OCI-LY1 (cell line): ENCODE measurements at regions not wholly inside any gene's neighbourhood (a gene's known extent, or its start where the extent isn't known, plus 50 kb on each side); places are given as distances from the start of the nearest gene placed in this dataset.

Source experiments
- H2AFZ ChIP-seq: fragments of 200-600 bp; sonication (generic), shearing (Covaris generic); 2 replicates; pipeline ENCODE4 v1.6.0; 2014; ENCODE audit warnings: antibody characterized with exemption, mild to moderate bottlenecking, low read length
- H3F3A ChIP-seq: fragments of 200-600 bp; sonication (generic), shearing (Covaris generic); 2 replicates; pipeline ENCODE4 v1.6.0; 2014; ENCODE audit warnings: mild to moderate bottlenecking, antibody characterized with exemption, low read length, moderate library complexity; ENCODE audit not compliant: insufficient read depth
- H3K27ac ChIP-seq: fragments of 200-600 bp; sonication (generic); 2 replicates; pipeline ENCODE4 v1.5.1; 2014; ENCODE audit warnings: low read length, mixed run types, mild to moderate bottlenecking, low read depth; ENCODE audit not compliant: poor library complexity, severe bottlenecking
- H3K27me3 ChIP-seq: fragments of 200-600 bp; sonication (generic); 2 replicates; pipeline ENCODE4 v1.6.0; 2014; ENCODE audit warnings: antibody characterized with exemption, mild to moderate bottlenecking, low read length, moderate library complexity; ENCODE audit not compliant: insufficient read depth
- H3K36me3 ChIP-seq: fragments of 200-600 bp; sonication (generic); 2 replicates; pipeline ENCODE4 v1.6.1; 2014; ENCODE audit warnings: mild to moderate bottlenecking, antibody characterized with exemption, low read length, moderate library complexity, mixed read lengths; ENCODE audit not compliant: insufficient read depth
- H3K4me1 ChIP-seq: fragments of 200-600 bp; sonication (generic); 2 replicates; pipeline ENCODE4 v1.5.1; 2014; ENCODE audit warnings: mild to moderate bottlenecking, low read length, moderate library complexity; ENCODE audit not compliant: insufficient read depth, severe bottlenecking
- H3K4me2 ChIP-seq: fragments of 200-600 bp; sonication (generic), shearing (Covaris generic); 2 replicates; pipeline ENCODE4 v1.6.1; 2014; ENCODE audit warnings: low read length
- H3K4me3 ChIP-seq: fragments of 200-600 bp; sonication (generic); 2 replicates; pipeline ENCODE4 v1.5.1; 2014; ENCODE audit warnings: low read length, low read depth, mild to moderate bottlenecking, mixed read lengths; ENCODE audit not compliant: poor library complexity, severe bottlenecking
- H3K79me2 ChIP-seq: fragments of 200-600 bp; shearing (Covaris generic); 2 replicates; pipeline ENCODE4 v1.6.1; 2016; ENCODE audit warnings: mixed run types, low read length, mixed read lengths; ENCODE audit not compliant: insufficient read depth
- H3K9ac ChIP-seq: fragments of 200-600 bp; sonication (generic), shearing (Covaris generic); 2 replicates; pipeline ENCODE4 v1.6.1; 2014; ENCODE audit warnings: mild to moderate bottlenecking, low read length, mixed read lengths
- H3K9me2 ChIP-seq: fragments of 200-600 bp; sonication (generic), shearing (Covaris generic); 2 replicates; pipeline ENCODE4 v1.6.1; 2014; ENCODE audit warnings: low read depth, mild to moderate bottlenecking, low read length, mixed read lengths
- H3K9me3 ChIP-seq: fragments of 200-600 bp; shearing (Covaris generic); 2 replicates; pipeline ENCODE4 v1.6.1; 2014; ENCODE audit warnings: low read length, mixed read lengths
- H4K20me1 ChIP-seq: fragments of 200-600 bp; sonication (generic), shearing (Covaris generic); 2 replicates; pipeline ENCODE4 v1.6.0; 2016; ENCODE audit warnings: mild to moderate bottlenecking, low read length; ENCODE audit not compliant: insufficient read depth
- CTCF ChIP-seq: fragments of 200-600 bp; sonication (generic), shearing (Covaris generic); IDR thresholded peaks from 2 replicates; pipeline ENCODE4 v1.5.1; 2017; ENCODE audit warnings: mild to moderate bottlenecking, antibody characterized with exemption, low read length, moderate library complexity, mixed read lengths
- EZH2 ChIP-seq: fragments of 200-600 bp; sonication (generic), shearing (Covaris generic); IDR thresholded peaks from 2 replicates; pipeline ENCODE4 v1.8.0; 2017; ENCODE audit warnings: borderline replicate concordance, mixed run types, mild to moderate bottlenecking, antibody characterized with exemption, low read length, moderate library complexity, mixed read lengths

- Histone ChIP-seq H2AFZ (no peak overlapping the region), H3K4me2 (no peak overlapping the region), H3K79me2 (no peaks in the 10 kb centered on the region), H3K36me3 (0 out of 2 replicates have a peak, but pooled peaks cover 3% of the 10 kb centered on the region), H3K9me2 (no peaks in the 10 kb centered on the region), H3K4me3 (no peak overlapping the region), H3K27me3 (no peaks in the 10 kb centered on the region), H3K9me3 (no peaks in the 10 kb centered on the region), H3F3A (no peaks in the 10 kb centered on the region), H3K4me1 (no peaks in the 10 kb centered on the region), H3K9ac (no peak overlapping the region), H3K27ac (no peak overlapping the region), H4K20me1 (no peaks in the 10 kb centered on the region)
- no peak for TF ChIP-seq EZH2
- TF ChIP-seq CTCF: no peak
These were observed 166.5 kb upstream of the SPRY1 start for GRCh38 chr4:123230061-123230460.

DNA sequence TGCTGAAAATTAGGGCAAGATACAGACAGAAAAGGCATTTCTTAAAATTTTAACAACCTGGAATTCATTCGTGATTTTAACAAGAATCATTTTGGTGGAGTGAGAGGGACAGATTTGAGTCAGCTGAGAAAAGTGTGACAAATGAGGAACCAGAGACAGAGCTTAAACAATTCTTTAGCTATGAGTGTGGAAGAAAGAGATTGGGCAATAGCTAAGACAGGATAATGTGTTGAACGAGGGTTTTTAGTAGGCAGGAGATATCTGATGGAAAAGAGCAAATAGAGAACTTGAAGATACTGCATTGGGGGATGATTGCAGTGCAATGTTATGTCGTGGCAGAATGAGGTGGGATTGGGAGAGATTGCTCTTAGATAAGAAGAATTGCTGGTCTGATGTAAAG is 164.2 kb upstream of the SPRY1 start:
- H3F3A ChIP-seq: no peaks in the 10 kb centered on the region
- no peak overlapping the region for H3K9ac ChIP-seq
- no peaks in the 10 kb centered on the region for H3K4me1 ChIP-seq
- H4K20me1 ChIP-seq: no peaks in the 10 kb centered on the region
- no peak overlapping the region for H3K4me3 ChIP-seq
- no peak for TF ChIP-seq CTCF
- no peak for TF ChIP-seq EZH2
- H3K27me3 ChIP-seq: no peaks in the 10 kb centered on the region
- H3K9me2 ChIP-seq: no peaks in the 10 kb centered on the region
- H3K4me2 ChIP-seq: no peak overlapping the region
- no peak overlapping the region for H3K27ac ChIP-seq
- no peak overlapping the region for H2AFZ ChIP-seq
- 0 out of 2 replicates have a peak, but pooled peaks cover 3% of the 10 kb centered on the region for H3K36me3 ChIP-seq
- no peaks in the 10 kb centered on the region for H3K9me3 ChIP-seq
- no peaks in the 10 kb centered on the region for H3K79me2 ChIP-seq

- TF ChIP-seq EZH2: no peak
- H4K20me1 ChIP-seq: no peaks in the 10 kb centered on the region
- no peaks in the 10 kb centered on the region for H3K27me3 ChIP-seq
- no peaks in the 10 kb centered on the region for H3K79me2 ChIP-seq
- no peaks in the 10 kb centered on the region for H3K4me1 ChIP-seq
- H3K9me2 ChIP-seq: no peaks in the 10 kb centered on the region
- no peak overlapping the region for H3K9ac ChIP-seq
- H2AFZ ChIP-seq: no peak overlapping the region
- no peak overlapping the region for H3K4me3 ChIP-seq
- H3K9me3 ChIP-seq: no peaks in the 10 kb centered on the region
- peaks cover 3% of the 10 kb centered on the region; the same call in 1 of the 2 replicates for H3K36me3 ChIP-seq
- no peaks in the 10 kb centered on the region for H3F3A ChIP-seq
- no peak overlapping the region for H3K27ac ChIP-seq
- no peak overlapping the region for H3K4me2 ChIP-seq
These were observed 163.3 kb upstream of the SPRY1 start for GRCh38 chr4:123233136-123233768.

- H3K36me3 ChIP-seq: no peaks in the 10 kb centered on the region; the same call in 1 of the 2 replicates
- no peaks in the 10 kb centered on the region for H3K4me1 ChIP-seq
- no peak overlapping the region for H3K27ac ChIP-seq
- no peak overlapping the region for H3K4me2 ChIP-seq
- H3K4me3 ChIP-seq: no peak overlapping the region
- H2AFZ ChIP-seq: no peak overlapping the region
- no peaks in the 10 kb centered on the region for H4K20me1 ChIP-seq
- no peaks in the 10 kb centered on the region for H3K9me3 ChIP-seq
- TF ChIP-seq CTCF (no peak), EZH2 (no peak)
- H3K27me3 ChIP-seq: no peaks in the 10 kb centered on the region
- no peaks in the 10 kb centered on the region for H3F3A ChIP-seq
- no peaks in the 10 kb centered on the region for H3K9me2 ChIP-seq
- H3K79me2 ChIP-seq: no peaks in the 10 kb centered on the region
- no peak overlapping the region for H3K9ac ChIP-seq
These were observed 161.6 kb upstream of the SPRY1 start for GRCh38 chr4:123234955-123235354.
